Gastroesophageal sphincter (tissue), 4 donors: ENCODE measurements at regions not wholly inside any gene's neighbourhood (a gene's known extent, or its start where the extent isn't known, plus 50 kb on each side); places are given as distances from the start of the nearest gene placed in this dataset.

ENCODE experiments used
- ATAC-seq: fragments of 150-250 bp; one replicate; pipeline ENCODE4 v1.9.1; 2016; ENCODE audit warnings: mild to moderate bottlenecking, moderate library complexity
- H3K27ac ChIP-seq, 4 donors: fragments of 200-600 bp; sonication (generic) in 3 of 4; 1 replicate in 3 of 4; 2 replicates in 1 of 4; pipeline ENCODE4 v1.5.1; 2016 to 2019
- H3K27me3 ChIP-seq: fragments of 200-600 bp; sonication (generic); one replicate; pipeline ENCODE4 v1.5.1; 2019
- H3K36me3 ChIP-seq, 2 donors: fragments of 200-600 bp; sonication (generic); one replicate each; pipeline ENCODE4 v1.5.1; 2019; ENCODE audit warnings: control low read depth in 1 of 2
- H3K4me1 ChIP-seq, 3 donors: fragments of 200-600 bp; sonication (generic); 1 replicate in 2 of 3; 2 replicates in 1 of 3; pipeline ENCODE4 v1.5.1; 2016 to 2019; ENCODE audit warnings: control low read depth in 2 of 3
- H3K4me3 ChIP-seq, 2 donors: fragments of 200-600 bp; sonication (generic); one replicate each; pipeline ENCODE4 v1.5.1; 2019; ENCODE audit warnings: mild to moderate bottlenecking in 1 of 2, moderate library complexity in 1 of 2
- H3K9me3 ChIP-seq, 3 donors: fragments of 200-600 bp; sonication (generic); one replicate each; pipeline ENCODE4 v1.5.1; 2017 to 2019; ENCODE audit warnings: control low read depth in 2 of 3
- EP300 ChIP-seq: sonication (generic); formaldehyde crosslinking; IDR thresholded peaks from one replicate; pipeline ENCODE4 v1.6.1; 2017; ENCODE audit warnings: antibody characterized with exemption, mild to moderate bottlenecking
- POLR2A ChIP-seq, 2 donors: fragments of 450-650 bp; IDR thresholded peaks; one replicate each; pipeline ENCODE4 v1.6.1; 2017; ENCODE audit warnings: antibody characterized with exemption in 2 of 2, mild to moderate bottlenecking in 2 of 2, moderate library complexity in 1 of 2
- POLR2AphosphoS5 ChIP-seq: sonication (generic); formaldehyde crosslinking; IDR thresholded peaks from one replicate; pipeline ENCODE4 v1.6.1; 2017; ENCODE audit warnings: antibody characterized with exemption
- WGBS, 2 donors: methylation state at CpG; one replicate each; pipeline ENCODE4 v1.1.5; 2018; ENCODE audit warnings: low coverage in 1 of 2; 5-methylcytosine and 5-hydroxymethylcytosine counted together
- TF ChIP-seq, protein P1 (sequence below), 4 experiments: fragments of 200-600 bp in 2 of 4; fragments of 450-650 bp in 2 of 4; sonication (generic) in 1 of 4; IDR thresholded peaks; one replicate each; pipeline ENCODE4 v1.5.1; 2017 to 2019; ENCODE audit warnings: antibody characterized with exemption in 4 of 4, mild to moderate bottlenecking in 2 of 4, moderate library complexity in 2 of 4

DNA sequence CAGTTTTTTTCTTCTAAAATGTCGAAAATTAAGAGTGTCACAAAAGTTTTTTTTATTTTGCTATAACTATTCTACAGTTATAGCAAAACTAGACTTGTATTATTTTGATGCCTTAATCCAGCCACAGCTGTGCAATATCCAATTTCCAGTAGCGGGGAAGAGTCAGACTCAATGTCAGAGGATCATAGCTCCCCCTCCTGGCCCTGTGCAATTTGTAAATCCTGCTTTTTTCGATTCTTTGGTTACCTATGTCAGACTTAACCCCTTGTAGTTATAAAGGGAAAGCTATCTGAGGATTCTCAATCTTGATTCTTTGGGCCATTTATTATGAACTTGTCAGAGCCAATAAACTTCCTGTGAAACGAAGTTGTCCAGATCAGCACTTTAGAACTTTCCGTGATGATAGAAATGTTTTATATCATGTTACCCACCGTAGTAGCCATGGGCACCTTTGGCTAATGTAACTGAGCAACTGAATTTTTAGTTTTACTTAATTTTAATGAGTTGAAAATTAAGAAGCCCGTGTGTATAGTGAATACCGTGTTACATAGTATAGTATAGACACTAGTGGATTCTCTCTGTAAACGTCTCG lies 87.7 kb upstream of the PRKCQ start:
- H3K36me3 ChIP-seq, result no peaks in the 10 kb centered on the region
- WGBS, 2 donors, result 37 to 41% methylated on average over 10 of the region's 10 CpGs
- no peak overlapping the region for H3K27ac ChIP-seq
- no peaks in the 10 kb centered on the region for H3K9me3 ChIP-seq
- peaks cover 7% of the 10 kb centered on the region for H3K27me3 ChIP-seq
- TF ChIP-seq POLR2AphosphoS5 (no peak), POLR2A (IDR thresholded peaks at IDR 0.05) (no peak), EP300 (no peak)
- TF ChIP-seq, protein P1, sequence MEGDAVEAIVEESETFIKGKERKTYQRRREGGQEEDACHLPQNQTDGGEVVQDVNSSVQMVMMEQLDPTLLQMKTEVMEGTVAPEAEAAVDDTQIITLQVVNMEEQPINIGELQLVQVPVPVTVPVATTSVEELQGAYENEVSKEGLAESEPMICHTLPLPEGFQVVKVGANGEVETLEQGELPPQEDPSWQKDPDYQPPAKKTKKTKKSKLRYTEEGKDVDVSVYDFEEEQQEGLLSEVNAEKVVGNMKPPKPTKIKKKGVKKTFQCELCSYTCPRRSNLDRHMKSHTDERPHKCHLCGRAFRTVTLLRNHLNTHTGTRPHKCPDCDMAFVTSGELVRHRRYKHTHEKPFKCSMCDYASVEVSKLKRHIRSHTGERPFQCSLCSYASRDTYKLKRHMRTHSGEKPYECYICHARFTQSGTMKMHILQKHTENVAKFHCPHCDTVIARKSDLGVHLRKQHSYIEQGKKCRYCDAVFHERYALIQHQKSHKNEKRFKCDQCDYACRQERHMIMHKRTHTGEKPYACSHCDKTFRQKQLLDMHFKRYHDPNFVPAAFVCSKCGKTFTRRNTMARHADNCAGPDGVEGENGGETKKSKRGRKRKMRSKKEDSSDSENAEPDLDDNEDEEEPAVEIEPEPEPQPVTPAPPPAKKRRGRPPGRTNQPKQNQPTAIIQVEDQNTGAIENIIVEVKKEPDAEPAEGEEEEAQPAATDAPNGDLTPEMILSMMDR (IDR thresholded peaks at IDR 0.05), result peak in 3 of 4 experiments; percentile 29 to 46 (median 40)
- no peaks in the 10 kb centered on the region for H3K4me1 ChIP-seq
- ATAC-seq, result no peak
- no peak overlapping the region for H3K4me3 ChIP-seq

DNA sequence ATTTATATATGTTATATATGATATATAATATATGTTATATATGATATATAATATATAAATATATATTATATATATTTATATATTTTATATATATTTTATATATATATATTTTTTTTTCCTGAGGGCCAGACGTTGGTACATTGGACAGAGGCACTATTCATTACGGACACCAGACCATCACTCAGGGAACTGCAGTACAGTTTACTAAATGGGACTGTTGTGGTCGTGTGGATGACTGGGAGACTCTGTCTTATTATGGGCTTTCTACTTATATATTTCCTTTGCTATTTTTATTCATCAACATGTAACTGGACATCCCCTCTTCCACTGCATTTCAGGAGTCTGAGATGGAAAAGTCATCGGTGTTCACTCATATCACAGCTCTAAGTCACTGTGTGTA lies 87.1 kb upstream of the PRKCQ start:
- no peaks in the 10 kb centered on the region for H3K36me3 ChIP-seq
- peaks cover 7% of the 10 kb centered on the region for H3K27me3 ChIP-seq
- H3K4me1 ChIP-seq, result no peaks in the 10 kb centered on the region
- WGBS, 2 donors, result 21 to 46% methylated on average over 3 to 4 of the region's 4 CpGs
- no peaks in the 10 kb centered on the region for H3K9me3 ChIP-seq
- no peak for ATAC-seq
- no peak overlapping the region for H3K4me3 ChIP-seq
- no peak for TF ChIP-seq POLR2A (IDR thresholded peaks at IDR 0.05)
- TF ChIP-seq, protein P1 (IDR thresholded peaks at IDR 0.05), result no peak
- TF ChIP-seq EP300, result no peak
- no peak for TF ChIP-seq POLR2AphosphoS5
- H3K27ac ChIP-seq, result no peak overlapping the region

DNA sequence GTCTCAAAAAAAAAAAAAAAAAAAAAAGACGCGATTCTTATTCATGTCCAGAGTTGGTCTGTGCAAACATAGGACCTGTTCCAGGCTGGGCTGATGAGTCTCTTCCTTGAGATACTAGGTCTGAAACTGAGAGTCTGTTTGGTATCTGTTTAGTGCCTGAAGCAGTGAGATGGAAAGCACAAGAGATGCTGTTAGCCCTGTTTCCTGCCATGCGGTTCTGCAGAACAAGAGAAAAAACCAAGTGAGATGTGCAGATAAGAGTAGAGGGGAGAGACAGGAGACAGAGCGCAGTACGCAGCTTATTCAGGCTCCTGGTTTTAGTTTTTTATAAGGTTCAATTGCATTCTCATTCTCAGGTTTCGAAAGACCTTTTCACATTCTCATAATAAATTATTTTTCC lies 85.8 kb upstream of the PRKCQ start:
- TF ChIP-seq EP300, result no peak
- TF ChIP-seq, protein P1 (IDR thresholded peaks at IDR 0.05), result no peak
- no peak for TF ChIP-seq POLR2A (IDR thresholded peaks at IDR 0.05)
- Histone ChIP-seq H3K27me3 (peaks cover 7% of the 10 kb centered on the region), H3K9me3 (no peaks in the 10 kb centered on the region), H3K36me3 (no peaks in the 10 kb centered on the region), H3K27ac (no peak overlapping the region), H3K4me3 (no peak overlapping the region), H3K4me1 (no peaks in the 10 kb centered on the region)
- no peak for ATAC-seq
- 49 to 80% methylated on average over 4 to 6 of the region's 6 CpGs for WGBS, 2 donors

DNA sequence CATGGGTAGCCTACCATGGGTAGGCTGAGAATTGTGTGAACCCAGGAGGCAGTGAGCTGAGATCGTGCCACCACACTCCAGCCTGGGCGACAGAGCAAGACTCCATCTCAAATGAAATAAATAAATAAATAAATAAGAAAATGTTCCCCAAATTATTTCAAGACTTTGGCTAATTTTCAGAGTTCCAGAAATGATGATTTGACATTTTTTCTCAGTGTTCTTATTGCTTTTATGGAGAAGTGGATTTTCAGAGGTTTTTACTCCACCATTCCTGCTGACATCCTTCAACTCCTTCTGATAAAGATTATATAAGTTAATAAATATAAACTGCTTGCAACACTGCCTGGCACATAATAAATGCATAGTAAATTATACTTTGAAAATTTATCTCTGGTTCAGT lies 80.4 kb upstream of the PRKCQ start:
- H3K27me3 ChIP-seq, result peaks cover 14% of the 10 kb centered on the region
- TF ChIP-seq POLR2AphosphoS5 (no peak), POLR2A (IDR thresholded peaks at IDR 0.05) (no peak), EP300 (no peak)
- TF ChIP-seq, protein P1 (IDR thresholded peaks at IDR 0.05), result no peak
- no peaks in the 10 kb centered on the region for H3K36me3 ChIP-seq
- H3K4me3 ChIP-seq, result no peak overlapping the region
- no peak for ATAC-seq
- H3K27ac ChIP-seq, result no peak overlapping the region
- WGBS, 2 donors, result 60 to 87% methylated on average over 1 to 2 of the region's 2 CpGs
- H3K4me1 ChIP-seq, result no peaks in the 10 kb centered on the region
- no peaks in the 10 kb centered on the region for H3K9me3 ChIP-seq

DNA sequence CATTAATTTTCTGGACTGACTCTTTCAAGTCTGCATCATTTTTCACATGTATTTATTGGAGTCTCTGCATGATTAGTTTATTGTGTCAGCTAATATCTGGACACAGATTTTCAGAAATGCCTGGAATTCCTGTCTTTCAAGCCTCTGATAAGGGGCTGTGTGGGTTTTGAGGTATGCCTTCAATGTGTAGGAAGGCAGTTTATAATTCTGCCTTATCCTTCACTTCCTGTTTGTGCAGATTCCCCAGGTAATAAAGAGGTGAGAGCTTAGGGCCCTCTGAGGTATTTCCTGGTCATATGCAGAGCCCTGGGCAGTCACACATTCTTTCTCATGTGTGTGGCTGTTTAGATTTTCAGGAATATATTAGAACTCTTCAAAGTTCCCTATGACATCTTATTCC lies 79.4 kb upstream of the PRKCQ start:
- TF ChIP-seq, protein P1 (IDR thresholded peaks at IDR 0.05), result no peak
- no peak for TF ChIP-seq POLR2A (IDR thresholded peaks at IDR 0.05)
- TF ChIP-seq POLR2AphosphoS5, result no peak
- TF ChIP-seq EP300, result no peak
- Histone ChIP-seq H3K36me3 (no peaks in the 10 kb centered on the region), H3K27me3 (peaks cover 14% of the 10 kb centered on the region), H3K27ac (no peak overlapping the region), H3K9me3 (no peaks in the 10 kb centered on the region), H3K4me1 (no peaks in the 10 kb centered on the region), H3K4me3 (no peak overlapping the region)
- ATAC-seq, result no peak
